Chondrocyte (in vitro differentiated cells): ENCODE measurements at regions not wholly inside any gene's neighbourhood (a gene's known extent, or its start where the extent isn't known, plus 50 kb on each side); places are given as distances from the start of the nearest gene placed in this dataset.
"Not testable (repeated sequence)": the region's sequence is repeated elsewhere in the genome, so short reads cannot be mapped to it uniquely, and the experiment has no call there.

Source experiments
- DNase-seq: peaks from one replicate; pipeline ENCODE4 v3.0.0; 2021; ENCODE audit warnings: mixed read lengths, low spot score
- H3K27ac Mint-ChIP-seq: one replicate; pipeline ENCODE4 v1.8.0; 2021; ENCODE audit warnings: mild to moderate bottlenecking, moderate library complexity, mixed read lengths; ENCODE audit not compliant: unreplicated experiment
- H3K27me3 Mint-ChIP-seq: 2 replicates; pipeline ENCODE4 v1.8.0; 2021; ENCODE audit warnings: low read depth, mixed read lengths
- H3K36me3 Mint-ChIP-seq: 2 replicates; pipeline ENCODE4 v1.8.0; 2021; ENCODE audit warnings: low read depth, mixed read lengths
- H3K4me1 Mint-ChIP-seq: 2 replicates; pipeline ENCODE4 v1.8.0; 2021; ENCODE audit warnings: low read depth, mild to moderate bottlenecking, mixed read lengths
- H3K4me3 Mint-ChIP-seq: one replicate; pipeline ENCODE4 v1.8.0; 2021; ENCODE audit warnings: mild to moderate bottlenecking, moderate library complexity, mixed read lengths; ENCODE audit not compliant: unreplicated experiment
- H3K9me3 Mint-ChIP-seq: 2 replicates; pipeline ENCODE4 v1.8.0; 2021; ENCODE audit warnings: low read depth, mixed read lengths
- CTCF ChIP-seq: fragments of 200-600 bp; sonication (generic); IDR thresholded peaks from 2 replicates; pipeline ENCODE4 v1.5.0; 2021; ENCODE audit warnings: antibody characterized with exemption, mild to moderate bottlenecking, moderate library complexity

GRCh38 chr13:81153478-81153877 is 812.6 kb upstream of the SPRY2 start:
- Mint-ChIP-seq H3K27me3 (peaks cover 14% of the 10 kb centered on the region), H3K4me1 (no peaks in the 10 kb centered on the region), H3K27ac (no peak overlapping the region), H3K9me3 (no peaks in the 10 kb centered on the region), H3K36me3 (no peaks in the 10 kb centered on the region), H3K4me3 (no peak overlapping the region)
- no peak for DNase-seq
- no peak for TF ChIP-seq CTCF

- Mint-ChIP-seq H3K4me1 (no peaks in the 10 kb centered on the region), H3K27ac (no peak overlapping the region), H3K4me3 (no peak overlapping the region), H3K9me3 (no peaks in the 10 kb centered on the region), H3K27me3 (peaks cover 16% of the 10 kb centered on the region), H3K36me3 (no peaks in the 10 kb centered on the region)
- no peak for TF ChIP-seq CTCF
- no peak for DNase-seq
Measured at GRCh38 chr13:81148822-81149221, 807.9 kb upstream of the SPRY2 start.

GRCh38 chr13:81146576-81146975 is 805.6 kb upstream of the SPRY2 start:
- not testable (repeated sequence) for H3K36me3 Mint-ChIP-seq, H3K4me1 Mint-ChIP-seq, H3K9me3 Mint-ChIP-seq, DNase-seq, H3K27ac Mint-ChIP-seq, H3K4me3 Mint-ChIP-seq
- H3K27me3 Mint-ChIP-seq = peaks cover 13% of the 10 kb centered on the region

GRCh38 chr13:81142306-81142999 is 801.5 kb upstream of the SPRY2 start:
- no peak overlapping the region for H3K4me3 Mint-ChIP-seq
- H3K27me3 Mint-ChIP-seq = peaks cover 2% of the 10 kb centered on the region
- H3K27ac Mint-ChIP-seq = no peak overlapping the region
- no peak for DNase-seq
- H3K36me3 Mint-ChIP-seq = no peaks in the 10 kb centered on the region
- no peak for TF ChIP-seq CTCF
- no peaks in the 10 kb centered on the region for H3K9me3 Mint-ChIP-seq
- H3K4me1 Mint-ChIP-seq = no peaks in the 10 kb centered on the region

- no peak overlapping the region for H3K4me3 Mint-ChIP-seq
- no peaks in the 10 kb centered on the region for H3K36me3 Mint-ChIP-seq
- H3K27me3 Mint-ChIP-seq = peaks cover 2% of the 10 kb centered on the region
- no peak overlapping the region for H3K27ac Mint-ChIP-seq
- no peaks in the 10 kb centered on the region for H3K4me1 Mint-ChIP-seq
- no peak for TF ChIP-seq CTCF
- no peak for DNase-seq
- no peaks in the 10 kb centered on the region for H3K9me3 Mint-ChIP-seq
Measured at GRCh38 chr13:81140675-81141074, 799.7 kb upstream of the SPRY2 start.

- no peak for TF ChIP-seq CTCF
- no peak for DNase-seq
- Mint-ChIP-seq H3K4me1 (no peaks in the 10 kb centered on the region), H3K4me3 (no peak overlapping the region), H3K27me3 (no peaks in the 10 kb centered on the region), H3K9me3 (no peaks in the 10 kb centered on the region), H3K36me3 (no peaks in the 10 kb centered on the region), H3K27ac (no peak overlapping the region)
Measured at GRCh38 chr13:81139987-81140386, 799.1 kb upstream of the SPRY2 start.
